ENCODE measurements at regions not wholly inside any gene's neighbourhood (a gene's known extent, or its start where the extent isn't known, plus 50 kb on each side); places are given as distances from the start of the nearest gene placed in this dataset.

DNA sequence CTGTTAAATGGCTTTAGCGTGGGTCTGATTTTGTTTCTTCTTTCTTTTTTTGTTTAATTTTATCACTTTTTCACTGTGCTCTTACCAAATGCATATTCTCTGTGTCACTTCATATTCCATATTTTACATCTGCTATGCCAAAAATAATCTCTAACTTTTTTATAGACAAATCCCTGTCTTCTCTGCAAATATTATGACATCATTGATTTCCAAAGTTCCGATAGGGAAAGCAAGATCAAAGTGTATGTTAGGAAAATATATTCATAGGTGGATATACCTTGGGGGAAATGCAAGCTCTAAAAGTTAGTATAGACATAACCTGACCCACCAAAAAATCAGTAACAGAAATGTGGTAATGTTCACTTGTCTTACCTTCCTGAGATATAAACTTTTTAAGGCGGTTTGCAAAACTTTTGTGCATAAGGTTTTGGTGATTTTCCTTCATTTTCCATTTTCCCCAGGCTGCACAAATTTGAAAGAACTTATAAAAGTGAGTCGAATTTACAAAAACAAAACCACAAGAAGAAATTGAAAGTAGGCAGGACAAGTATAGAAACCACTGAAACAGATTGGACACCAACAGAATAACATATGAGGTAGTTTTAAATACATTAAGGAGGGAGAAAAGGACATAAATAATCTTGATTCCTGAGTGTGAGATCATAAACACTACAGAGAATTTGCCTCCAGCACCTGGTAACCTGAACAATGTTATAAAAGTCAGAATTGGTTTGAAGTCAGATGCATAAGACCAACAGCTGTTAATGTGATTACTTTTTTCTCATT lies 63.1 kb upstream of the TFEC start:
- H3K4me1 ChIP-seq = no peaks in the 10 kb centered on the region
- H3K27ac ChIP-seq = no peak overlapping the region
- no peaks in the 10 kb centered on the region for H3K27me3 ChIP-seq
- no peak overlapping the region for H3K4me3 ChIP-seq
- no peaks in the 10 kb centered on the region for H3K9me3 ChIP-seq
- no peaks in the 10 kb centered on the region for H3K36me3 ChIP-seq (ENCODE audit: low read depth, missing control alignments)
- intact Hi-C loops (cut with DNase I; ENCODE audit: low total_unique reads) = no loop called here
- WGBS, 2 donors = 86 to 91% methylated on average over 4 of the region's 4 CpGs
- DNase-seq = no peak
- TF ChIP-seq POLR2A (IDR thresholded peaks at IDR 0.05) = no peak
- TF ChIP-seq, protein P1, sequence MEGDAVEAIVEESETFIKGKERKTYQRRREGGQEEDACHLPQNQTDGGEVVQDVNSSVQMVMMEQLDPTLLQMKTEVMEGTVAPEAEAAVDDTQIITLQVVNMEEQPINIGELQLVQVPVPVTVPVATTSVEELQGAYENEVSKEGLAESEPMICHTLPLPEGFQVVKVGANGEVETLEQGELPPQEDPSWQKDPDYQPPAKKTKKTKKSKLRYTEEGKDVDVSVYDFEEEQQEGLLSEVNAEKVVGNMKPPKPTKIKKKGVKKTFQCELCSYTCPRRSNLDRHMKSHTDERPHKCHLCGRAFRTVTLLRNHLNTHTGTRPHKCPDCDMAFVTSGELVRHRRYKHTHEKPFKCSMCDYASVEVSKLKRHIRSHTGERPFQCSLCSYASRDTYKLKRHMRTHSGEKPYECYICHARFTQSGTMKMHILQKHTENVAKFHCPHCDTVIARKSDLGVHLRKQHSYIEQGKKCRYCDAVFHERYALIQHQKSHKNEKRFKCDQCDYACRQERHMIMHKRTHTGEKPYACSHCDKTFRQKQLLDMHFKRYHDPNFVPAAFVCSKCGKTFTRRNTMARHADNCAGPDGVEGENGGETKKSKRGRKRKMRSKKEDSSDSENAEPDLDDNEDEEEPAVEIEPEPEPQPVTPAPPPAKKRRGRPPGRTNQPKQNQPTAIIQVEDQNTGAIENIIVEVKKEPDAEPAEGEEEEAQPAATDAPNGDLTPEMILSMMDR (IDR thresholded peaks at IDR 0.05) = no peak

DNA sequence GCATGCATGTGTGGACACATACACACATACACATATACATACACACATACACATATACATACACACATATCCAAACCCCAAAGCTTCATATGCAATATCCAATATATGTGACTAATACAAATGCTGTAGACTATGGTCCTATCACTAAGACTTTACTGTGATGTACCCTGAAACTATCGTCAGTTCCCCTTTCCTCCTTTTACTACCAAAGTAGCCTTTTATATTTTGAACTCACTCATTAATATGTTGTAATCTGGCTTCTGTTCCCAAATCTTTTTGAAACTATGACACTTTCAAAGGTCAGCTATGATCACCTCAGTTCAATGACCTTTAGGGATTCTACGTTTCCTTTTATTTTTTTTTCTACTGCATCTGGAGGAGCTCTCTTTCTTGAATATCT lies 64.8 kb upstream of the TFEC start:
- DNase-seq = no peak
- no peaks in the 10 kb centered on the region for H3K36me3 ChIP-seq (ENCODE audit: low read depth, missing control alignments)
- no peaks in the 10 kb centered on the region for H3K27me3 ChIP-seq
- intact Hi-C loops (cut with DNase I; ENCODE audit: low total_unique reads) = no loop called here
- no peak overlapping the region for H3K27ac ChIP-seq
- no peak overlapping the region for H3K4me3 ChIP-seq
- no peaks in the 10 kb centered on the region for H3K9me3 ChIP-seq
- TF ChIP-seq, protein P1 (IDR thresholded peaks at IDR 0.05) = no peak
- no peak for TF ChIP-seq POLR2A (IDR thresholded peaks at IDR 0.05)
- no peaks in the 10 kb centered on the region for H3K4me1 ChIP-seq
- WGBS, 2 donors = 61 to 78% methylated on average over 2 of the region's 2 CpGs

DNA sequence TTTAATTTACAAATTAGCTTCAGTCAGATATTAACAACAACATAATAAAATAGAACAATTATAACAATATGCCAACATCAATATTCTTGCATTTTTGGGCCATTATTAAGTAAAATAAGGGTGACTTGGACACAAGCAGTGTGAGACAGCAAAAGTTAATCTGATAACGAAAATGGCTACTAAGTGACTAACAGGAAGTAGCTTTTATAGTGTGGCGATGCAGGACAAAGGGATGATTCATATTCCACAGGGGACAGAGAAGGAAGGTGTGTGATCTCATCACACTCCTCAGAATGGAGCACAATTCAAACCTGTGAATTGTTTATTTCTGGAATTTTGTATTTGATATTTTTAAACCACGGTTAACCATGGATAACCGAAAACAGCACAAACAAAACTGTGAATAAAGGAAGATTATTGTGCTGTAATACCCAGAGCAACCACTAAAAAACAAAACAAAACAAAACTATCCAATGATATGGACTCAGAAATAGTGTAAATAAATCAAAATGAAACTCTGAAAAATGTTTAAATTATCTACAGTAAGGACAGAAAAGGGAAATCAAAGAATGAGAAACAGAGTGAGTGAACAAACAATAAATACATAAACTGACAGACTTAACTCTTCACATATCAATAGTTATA lies 66.9 kb upstream of the TFEC start:
- H3K4me1 ChIP-seq = no peaks in the 10 kb centered on the region
- no peak overlapping the region for H3K4me3 ChIP-seq
- no peak overlapping the region for H3K27ac ChIP-seq
- DNase-seq = no peak
- intact Hi-C loops (cut with DNase I; ENCODE audit: low total_unique reads) = no loop called here
- 69 to 72% methylated on average over 4 of the region's 4 CpGs for WGBS, 2 donors
- no peak for TF ChIP-seq POLR2A (IDR thresholded peaks at IDR 0.05)
- TF ChIP-seq, protein P1 (IDR thresholded peaks at IDR 0.05) = peak in 1 of 3 experiments; percentile 60
- no peaks in the 10 kb centered on the region for H3K9me3 ChIP-seq
- no peaks in the 10 kb centered on the region for H3K27me3 ChIP-seq
- no peaks in the 10 kb centered on the region for H3K36me3 ChIP-seq (ENCODE audit: low read depth, missing control alignments)

DNA sequence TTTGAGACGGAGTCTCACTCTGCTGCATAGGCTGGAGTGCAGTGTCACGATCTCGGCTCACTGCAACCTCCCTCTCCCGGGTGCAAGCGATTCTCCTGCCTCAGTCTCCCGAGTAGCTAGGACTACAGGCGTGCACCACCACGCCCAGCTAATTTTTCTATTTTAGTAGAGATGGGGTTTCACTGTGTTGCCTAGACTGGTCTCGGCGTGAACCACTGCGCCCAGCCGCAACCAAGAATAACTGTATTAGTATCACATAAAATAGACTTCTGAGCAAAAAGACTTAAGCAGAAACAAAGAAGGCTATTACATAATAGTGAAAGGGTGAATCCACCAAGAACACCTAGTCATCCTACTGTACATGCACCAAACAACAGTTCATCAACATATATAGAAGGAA lies 67.6 kb upstream of the TFEC start:
- DNase-seq = no peak
- Histone ChIP-seq H3K4me1 (no peaks in the 10 kb centered on the region), H3K27me3 (no peaks in the 10 kb centered on the region), H3K9me3 (no peaks in the 10 kb centered on the region), H3K27ac (no peak overlapping the region), H3K36me3 (ENCODE audit: low read depth, missing control alignments) (no peaks in the 10 kb centered on the region), H3K4me3 (no peak overlapping the region)
- TF ChIP-seq POLR2A (IDR thresholded peaks at IDR 0.05) = no peak
- TF ChIP-seq, protein P1 (IDR thresholded peaks at IDR 0.05) = no peak
- intact Hi-C loops (cut with DNase I; ENCODE audit: low total_unique reads) = no loop called here
- WGBS, 2 donors = 95 to 97% methylated on average over 12 of the region's 12 CpGs

Measured in testis (tissue), 2 donors.